ENCODE measurements at regions not wholly inside any gene's neighbourhood (a gene's known extent, or its start where the extent isn't known, plus 50 kb on each side); places are given as distances from the start of the nearest gene placed in this dataset.

- TF ChIP-seq CTCF (IDR thresholded peaks at IDR 0.05), result no peak
- no peak for TF ChIP-seq POLR2A (IDR thresholded peaks at IDR 0.05)
- TF ChIP-seq EP300 (IDR thresholded peaks at IDR 0.05; ENCODE audit: low read depth), result no peak
Observed at GRCh38 chr5:26143259-26143658, 895.1 kb downstream of the CDH9 start.
